Liver (tissue), 3 donors: ENCODE measurements at regions not wholly inside any gene's neighbourhood (a gene's known extent, or its start where the extent isn't known, plus 50 kb on each side); places are given as distances from the start of the nearest gene placed in this dataset.
"Not testable (repeated sequence)": the region's sequence is repeated elsewhere in the genome, so short reads cannot be mapped to it uniquely, and the experiment has no call there.

Source experiments
- FOXA1 ChIP-seq: IDR thresholded peaks from 2 replicates; pipeline ENCODE4 v1.6.1; 2016; ENCODE audit warnings: antibody characterized with exemption
- SP1 ChIP-seq: IDR thresholded peaks from 2 replicates; pipeline ENCODE4 v1.6.1; 2018; ENCODE audit warnings: antibody characterized with exemption, mild to moderate bottlenecking
- TAF1 ChIP-seq: conservative IDR thresholded peaks from 2 replicates; pipeline ENCODE4 v1.6.1; 2016; ENCODE audit warnings: antibody characterized with exemption, mild to moderate bottlenecking
- YY1 ChIP-seq: IDR thresholded peaks from 2 replicates; pipeline ENCODE4 v1.6.1; 2016; ENCODE audit warnings: antibody characterized with exemption, mild to moderate bottlenecking
- TF ChIP-seq, protein P1 (sequence below): IDR thresholded peaks from 2 replicates; pipeline ENCODE4 v1.6.1; 2016; ENCODE audit warnings: antibody characterized with exemption
- TF ChIP-seq, protein P2 (sequence below): IDR thresholded peaks from 2 replicates; pipeline ENCODE4 v1.6.1; 2016; ENCODE audit warnings: antibody characterized with exemption, mild to moderate bottlenecking
- TF ChIP-seq, protein P3 (sequence below): fragments of 150-350 bp; IDR thresholded peaks from 2 replicates; pipeline ENCODE4 v1.5.1; 2017; ENCODE audit warnings: improper control_type of control experiment, low read depth, low read length; ENCODE audit not compliant: missing input control
- donor health status: healthy.
- donor health status: healthy.

GRCh38 chr21:6096560-6097424, 4424.6 kb upstream of the TPTE start:
- TF ChIP-seq, protein P1, sequence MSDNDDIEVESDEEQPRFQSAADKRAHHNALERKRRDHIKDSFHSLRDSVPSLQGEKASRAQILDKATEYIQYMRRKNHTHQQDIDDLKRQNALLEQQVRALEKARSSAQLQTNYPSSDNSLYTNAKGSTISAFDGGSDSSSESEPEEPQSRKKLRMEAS, result not testable (repeated sequence)
- TF ChIP-seq YY1, FOXA1, TAF1, SP1: not testable (repeated sequence)
- TF ChIP-seq, protein P2, sequence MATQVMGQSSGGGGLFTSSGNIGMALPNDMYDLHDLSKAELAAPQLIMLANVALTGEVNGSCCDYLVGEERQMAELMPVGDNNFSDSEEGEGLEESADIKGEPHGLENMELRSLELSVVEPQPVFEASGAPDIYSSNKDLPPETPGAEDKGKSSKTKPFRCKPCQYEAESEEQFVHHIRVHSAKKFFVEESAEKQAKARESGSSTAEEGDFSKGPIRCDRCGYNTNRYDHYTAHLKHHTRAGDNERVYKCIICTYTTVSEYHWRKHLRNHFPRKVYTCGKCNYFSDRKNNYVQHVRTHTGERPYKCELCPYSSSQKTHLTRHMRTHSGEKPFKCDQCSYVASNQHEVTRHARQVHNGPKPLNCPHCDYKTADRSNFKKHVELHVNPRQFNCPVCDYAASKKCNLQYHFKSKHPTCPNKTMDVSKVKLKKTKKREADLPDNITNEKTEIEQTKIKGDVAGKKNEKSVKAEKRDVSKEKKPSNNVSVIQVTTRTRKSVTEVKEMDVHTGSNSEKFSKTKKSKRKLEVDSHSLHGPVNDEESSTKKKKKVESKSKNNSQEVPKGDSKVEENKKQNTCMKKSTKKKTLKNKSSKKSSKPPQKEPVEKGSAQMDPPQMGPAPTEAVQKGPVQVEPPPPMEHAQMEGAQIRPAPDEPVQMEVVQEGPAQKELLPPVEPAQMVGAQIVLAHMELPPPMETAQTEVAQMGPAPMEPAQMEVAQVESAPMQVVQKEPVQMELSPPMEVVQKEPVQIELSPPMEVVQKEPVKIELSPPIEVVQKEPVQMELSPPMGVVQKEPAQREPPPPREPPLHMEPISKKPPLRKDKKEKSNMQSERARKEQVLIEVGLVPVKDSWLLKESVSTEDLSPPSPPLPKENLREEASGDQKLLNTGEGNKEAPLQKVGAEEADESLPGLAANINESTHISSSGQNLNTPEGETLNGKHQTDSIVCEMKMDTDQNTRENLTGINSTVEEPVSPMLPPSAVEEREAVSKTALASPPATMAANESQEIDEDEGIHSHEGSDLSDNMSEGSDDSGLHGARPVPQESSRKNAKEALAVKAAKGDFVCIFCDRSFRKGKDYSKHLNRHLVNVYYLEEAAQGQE, result not testable (repeated sequence)
- TF ChIP-seq, protein P3, sequence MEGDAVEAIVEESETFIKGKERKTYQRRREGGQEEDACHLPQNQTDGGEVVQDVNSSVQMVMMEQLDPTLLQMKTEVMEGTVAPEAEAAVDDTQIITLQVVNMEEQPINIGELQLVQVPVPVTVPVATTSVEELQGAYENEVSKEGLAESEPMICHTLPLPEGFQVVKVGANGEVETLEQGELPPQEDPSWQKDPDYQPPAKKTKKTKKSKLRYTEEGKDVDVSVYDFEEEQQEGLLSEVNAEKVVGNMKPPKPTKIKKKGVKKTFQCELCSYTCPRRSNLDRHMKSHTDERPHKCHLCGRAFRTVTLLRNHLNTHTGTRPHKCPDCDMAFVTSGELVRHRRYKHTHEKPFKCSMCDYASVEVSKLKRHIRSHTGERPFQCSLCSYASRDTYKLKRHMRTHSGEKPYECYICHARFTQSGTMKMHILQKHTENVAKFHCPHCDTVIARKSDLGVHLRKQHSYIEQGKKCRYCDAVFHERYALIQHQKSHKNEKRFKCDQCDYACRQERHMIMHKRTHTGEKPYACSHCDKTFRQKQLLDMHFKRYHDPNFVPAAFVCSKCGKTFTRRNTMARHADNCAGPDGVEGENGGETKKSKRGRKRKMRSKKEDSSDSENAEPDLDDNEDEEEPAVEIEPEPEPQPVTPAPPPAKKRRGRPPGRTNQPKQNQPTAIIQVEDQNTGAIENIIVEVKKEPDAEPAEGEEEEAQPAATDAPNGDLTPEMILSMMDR, result not testable (repeated sequence)
